Pancreas (tissue), 10 donors: ENCODE measurements at regions not wholly inside any gene's neighbourhood (a gene's known extent, or its start where the extent isn't known, plus 50 kb on each side); places are given as distances from the start of the nearest gene placed in this dataset.

Experiments used
- ATAC-seq, 4 donors: fragments of 200-7000 bp; cut with Tn5 transposase; one replicate each; pipeline versions ENCODE4 v1.8.0 to v1.9.1; 2020; ENCODE audit warnings: mild to moderate bottlenecking in 4 of 4, moderate library complexity in 4 of 4
- DNase-seq, 6 donors: peaks; one replicate each; pipeline ENCODE4 v3.0.0-alpha.2; 2020
- FAIRE-seq: peaks from 2 replicates; lab custom pipeline; 2012; peaks lifted over from hg19 to GRCh38; lab: Jason Lieb, UNC
- H3K27ac ChIP-seq, 4 donors: fragments of 200-600 bp; sonication (generic); 1 replicate in 3 of 4; 2 replicates in 1 of 4; pipeline versions ENCODE4 v1.5.0 to v1.8.0; 2020
- H3K27me3 ChIP-seq, 4 donors: fragments of 200-600 bp; one replicate each; pipeline ENCODE4 v1.8.0; 2021
- H3K36me3 ChIP-seq, 3 donors: fragments of 200-600 bp; sonication (generic) in 1 of 3; one replicate each; pipeline versions ENCODE4 v1.5.0 to v1.8.0; 2020 to 2021
- H3K4me1 ChIP-seq, 3 donors: fragments of 200-600 bp; one replicate each; pipeline ENCODE4 v1.8.0; 2021
- H3K4me3 ChIP-seq, 4 donors: fragments of 200-600 bp; sonication (generic) in 2 of 4; one replicate each; pipeline versions ENCODE4 v1.5.0 to v1.8.0; 2020 to 2021
- H3K9me3 ChIP-seq, 4 donors: fragments of 200-600 bp; one replicate each; pipeline ENCODE4 v1.8.0; 2021
- WGBS, 2 donors: extraction: QIAGEN DNeasy Blood & Tissue Kit; methylation state at CpG; one replicate each; pipeline ENCODE4 v1.1.7; 2013; 5-methylcytosine and 5-hydroxymethylcytosine counted together
- intact Hi-C, 3 donors: fragments of 100-400 bp; cut with DNase I; formaldehyde crosslinking; loops; one replicate each; pipeline versions ENCODE4 v1.11.1 to v1.14.2; 2022
- TF ChIP-seq, protein P1 (sequence below), 4 donors: fragments of 200-600 bp; sonication (generic) in 3 of 4; IDR thresholded peaks; one replicate each; pipeline versions ENCODE4 v1.5.0 to v1.8.0; 2021; ENCODE audit warnings: antibody characterized with exemption in 4 of 4
- donor health status: healthy with polysubstance abuse.
- donor health status: DM: no; HTN: no; CAD: no; lungs with moderate emphysema.
- donor health status: DM: no; HTN: no; CAD: no.
- donor health status: control.
- donor health status: control.
- donor health status: Bipolar disorder and iron deficiency.
- donor health status: DM: yes; HTN: yes; CAD: no.
- donor health status: DM: no; HTN: no; CAD: no.
- donor health status: DM: no; HTN: no; CAD: no.
- donor health status: DM: yes; HTN: yes; CAD: no.

- no peaks in the 10 kb centered on the region for H3K36me3 ChIP-seq
- ATAC-seq = no peak
- no peaks in the 10 kb centered on the region for H3K27me3 ChIP-seq
- H3K4me1 ChIP-seq = peaks cover 0 to 7% (median 0%) of the 10 kb centered on the region in 3 donors
- whole genome bisulfite sequencing, 2 donors = 87 to 95% methylated on average over 1 of the region's 1 CpG
- FAIRE-seq = no peak
- DNase-seq = no peak
- no peaks in the 10 kb centered on the region for H3K9me3 ChIP-seq
- intact Hi-C loops = no loop called here
- H3K4me3 ChIP-seq = no peak overlapping the region
- no peak overlapping the region for H3K27ac ChIP-seq
- TF ChIP-seq, protein P1, sequence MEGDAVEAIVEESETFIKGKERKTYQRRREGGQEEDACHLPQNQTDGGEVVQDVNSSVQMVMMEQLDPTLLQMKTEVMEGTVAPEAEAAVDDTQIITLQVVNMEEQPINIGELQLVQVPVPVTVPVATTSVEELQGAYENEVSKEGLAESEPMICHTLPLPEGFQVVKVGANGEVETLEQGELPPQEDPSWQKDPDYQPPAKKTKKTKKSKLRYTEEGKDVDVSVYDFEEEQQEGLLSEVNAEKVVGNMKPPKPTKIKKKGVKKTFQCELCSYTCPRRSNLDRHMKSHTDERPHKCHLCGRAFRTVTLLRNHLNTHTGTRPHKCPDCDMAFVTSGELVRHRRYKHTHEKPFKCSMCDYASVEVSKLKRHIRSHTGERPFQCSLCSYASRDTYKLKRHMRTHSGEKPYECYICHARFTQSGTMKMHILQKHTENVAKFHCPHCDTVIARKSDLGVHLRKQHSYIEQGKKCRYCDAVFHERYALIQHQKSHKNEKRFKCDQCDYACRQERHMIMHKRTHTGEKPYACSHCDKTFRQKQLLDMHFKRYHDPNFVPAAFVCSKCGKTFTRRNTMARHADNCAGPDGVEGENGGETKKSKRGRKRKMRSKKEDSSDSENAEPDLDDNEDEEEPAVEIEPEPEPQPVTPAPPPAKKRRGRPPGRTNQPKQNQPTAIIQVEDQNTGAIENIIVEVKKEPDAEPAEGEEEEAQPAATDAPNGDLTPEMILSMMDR (IDR thresholded peaks at IDR 0.05) = no peak
Measured at GRCh38 chr15:39315206-39315850, 265.6 kb upstream of the THBS1 start.

GRCh38 chr15:39317225-39317624 is 263.7 kb upstream of the THBS1 start:
- peaks cover 0 to 7% (median 0%) of the 10 kb centered on the region in 3 donors for H3K4me1 ChIP-seq
- intact Hi-C loops = no loop called here
- FAIRE-seq (no peak), DNase-seq (no peak), ATAC-seq (no peak)
- H3K36me3 ChIP-seq = no peaks in the 10 kb centered on the region
- TF ChIP-seq, protein P1 (IDR thresholded peaks at IDR 0.05) = no peak
- no peaks in the 10 kb centered on the region for H3K27me3 ChIP-seq
- 97% methylated on average over 1 of the region's 1 CpG for WGBS, 2 donors
- H3K4me3 ChIP-seq = no peak overlapping the region
- no peaks in the 10 kb centered on the region for H3K9me3 ChIP-seq
- no peak overlapping the region for H3K27ac ChIP-seq

- Histone ChIP-seq H3K9me3 (no peaks in the 10 kb centered on the region), H3K27me3 (no peaks in the 10 kb centered on the region), H3K27ac (no peak overlapping the region), H3K4me1 (peaks cover 0 to 7% (median 0%) of the 10 kb centered on the region in 3 donors), H3K36me3 (no peaks in the 10 kb centered on the region), H3K4me3 (no peak overlapping the region)
- FAIRE-seq (no peak), ATAC-seq (no peak), DNase-seq (no peak)
- WGBS, 2 donors = 94 to 96% methylated on average over 2 of the region's 2 CpGs
- intact Hi-C loops = no loop called here
- TF ChIP-seq, protein P1 (IDR thresholded peaks at IDR 0.05) = no peak
Measured at GRCh38 chr15:39318231-39318630, 262.6 kb upstream of the THBS1 start.

- TF ChIP-seq, protein P1 (IDR thresholded peaks at IDR 0.05) = no peak
- no peaks in the 10 kb centered on the region for H3K36me3 ChIP-seq
- H3K9me3 ChIP-seq = no peaks in the 10 kb centered on the region
- intact Hi-C loops = no loop called here
- FAIRE-seq = no peak
- no peak overlapping the region for H3K4me3 ChIP-seq
- H3K4me1 ChIP-seq = no peaks in the 10 kb centered on the region
- DNase-seq = no peak
- ATAC-seq = no peak
- H3K27ac ChIP-seq = no peak overlapping the region
- H3K27me3 ChIP-seq = no peaks in the 10 kb centered on the region
Measured at GRCh38 chr15:39320355-39320754, 260.5 kb upstream of the THBS1 start.

DNA sequence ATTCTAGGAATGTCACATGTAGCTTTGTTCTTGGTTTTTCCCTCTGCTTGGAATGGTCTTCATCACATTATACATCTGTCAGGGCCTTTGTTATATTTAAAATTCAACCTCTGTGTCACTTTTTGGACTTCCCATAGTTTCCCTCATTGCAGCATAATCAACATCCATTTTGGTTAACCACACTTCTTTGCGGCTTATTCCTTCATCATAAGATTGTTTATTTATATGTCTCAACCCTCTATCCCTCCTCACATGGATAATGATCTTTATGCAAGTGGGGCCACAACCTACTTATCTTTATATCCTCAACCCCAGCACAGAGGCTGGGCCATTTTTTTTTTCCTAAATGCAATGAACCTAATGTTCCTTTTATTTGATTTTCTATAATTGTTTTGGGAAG is 260.0 kb upstream of the THBS1 start:
- no peak for FAIRE-seq
- TF ChIP-seq, protein P1 (IDR thresholded peaks at IDR 0.05) = no peak
- no peaks in the 10 kb centered on the region for H3K4me1 ChIP-seq
- H3K4me3 ChIP-seq = no peak overlapping the region
- DNase-seq = no peak
- WGBS, 2 donors = 99 to 100% methylated on average over 1 of the region's 1 CpG
- ATAC-seq = no peak
- no peaks in the 10 kb centered on the region for H3K27me3 ChIP-seq
- no peak overlapping the region for H3K27ac ChIP-seq
- H3K9me3 ChIP-seq = no peaks in the 10 kb centered on the region
- no peaks in the 10 kb centered on the region for H3K36me3 ChIP-seq
- intact Hi-C loops = no loop called here
